K562 (cell line): ENCODE measurements at regions not wholly inside any gene's neighbourhood (a gene's known extent, or its start where the extent isn't known, plus 50 kb on each side); places are given as distances from the start of the nearest gene placed in this dataset.
A peak's percentile ranks its signal among the peaks of the same experiment; 100 is the strongest.

Experiments used
- ATAC-seq: fragments of 200-7000 bp; cut with Tn5 transposase; 3 replicates; pipeline ENCODE4 v1.9.1; 2020; ENCODE audit warnings: moderate library complexity
- BruUV-seq: library from RNA; stranded (reverse); fragments of 400-500 nt; replicated peaks from 2 replicates; lab custom pipeline; 2021; lab: Mats Ljungman, UMichigan
- CTCF ChIA-PET: fragments of 300-600 bp; formaldehyde crosslinking; extraction: SDS; loops from one replicate; lab custom pipeline; 2021; ENCODE audit warnings: low intra/inter-chr PET ratio; lab: Yijun Ruan, JAX
- POLR2A ChIA-PET: fragments of 300-600, 350-650 bp; sonication (Branson Sonifier 250); formaldehyde crosslinking; extraction: SDS; loops from one replicate; lab custom pipeline; 2021; ENCODE audit warnings: antibody characterized with exemption, inconsistent platforms; lab: Yijun Ruan, JAX
- DNase-seq, 4 experiments: peaks; one replicate each; pipeline versions ENCODE4 v3.0.0 to v3.0.0-alpha.2; 2011 to 2018; ENCODE audit warnings: low spot score in 3 of 4, mixed read lengths in 3 of 4; ENCODE audit errors: extremely low read depth in 1 of 4
- FAIRE-seq: peaks from 2 replicates; lab custom pipeline; 2011; peaks lifted over from hg19 to GRCh38; lab: Jason Lieb, UNC
- H2AFZ ChIP-seq: 2 replicates; pipeline ENCODE4 v1.6.0; 2011; ENCODE audit warnings: low read depth, low read length, control low read depth, inconsistent platforms
- H3K27ac ChIP-seq: fragments of 200-600 bp; 3 replicates; pipeline ENCODE4 v1.8.0; 2011; ENCODE audit warnings: low read depth, mild to moderate bottlenecking, control low read depth, inconsistent platforms, low read length, moderate library complexity, mixed read lengths; ENCODE audit errors: extremely low read depth
- H3K27me3 ChIP-seq, 2 experiments: fragments of 300-600 bp in 1 of 2; 2 replicates in 1 of 2; 3 replicates in 1 of 2; pipeline versions ENCODE4 v1.6.0 to v1.8.0; 2011; ENCODE audit warnings: inconsistent platforms in 2 of 2, low read length in 2 of 2, mild to moderate bottlenecking in 1 of 2, mixed read lengths in 1 of 2, moderate library complexity in 1 of 2; ENCODE audit not compliant: control insufficient read depth in 2 of 2, insufficient read depth in 2 of 2
- H3K36me3 ChIP-seq: fragments of 300-600 bp; 3 replicates; pipeline ENCODE4 v1.8.0; 2011; ENCODE audit warnings: mild to moderate bottlenecking, low read length, inconsistent platforms; ENCODE audit not compliant: control insufficient read depth, insufficient read depth
- H3K4me1 ChIP-seq, 2 experiments: fragments of 200-600 bp in 1 of 2; replicated peaks in 1 of 2; 2 replicates in 1 of 2; 3 replicates in 1 of 2; pipeline versions ENCODE4 v1.5.1 to v1.8.0; 2011; ENCODE audit warnings: inconsistent platforms in 2 of 2, low read length in 2 of 2, mild to moderate bottlenecking in 1 of 2, mixed read lengths in 1 of 2, moderate library complexity in 1 of 2; ENCODE audit not compliant: control insufficient read depth in 2 of 2, insufficient read depth in 2 of 2
- H3K4me2 ChIP-seq: 2 replicates; pipeline ENCODE4 v1.6.1; 2011; ENCODE audit warnings: low read length, control low read depth, inconsistent platforms, mixed read lengths; ENCODE audit not compliant: insufficient read depth
- H3K4me3 ChIP-seq: fragments of 200-600 bp; sonication (generic), shearing (Covaris generic); 2 replicates; pipeline ENCODE4 v1.5.1; 2016; ENCODE audit warnings: control low read depth, inconsistent platforms
- H3K79me2 ChIP-seq: fragments of 200-600 bp; 3 replicates; pipeline ENCODE4 v1.8.0; 2011; ENCODE audit warnings: low read length, inconsistent platforms; ENCODE audit not compliant: control insufficient read depth, insufficient read depth
- H3K9ac ChIP-seq, 2 experiments: 2 replicates each; pipeline versions ENCODE4 v1.6.0 to v1.6.1; 2011; ENCODE audit warnings: low read depth in 2 of 2, low read length in 2 of 2, control low read depth in 1 of 2, inconsistent platforms in 1 of 2, mild to moderate bottlenecking in 1 of 2, mixed read lengths in 1 of 2; ENCODE audit not compliant: insufficient read depth in 1 of 2
- H3K9me1 ChIP-seq: one replicate; pipeline ENCODE4 v1.6.0; 2011; ENCODE audit warnings: inconsistent platforms, mild to moderate bottlenecking, low read length, moderate library complexity; ENCODE audit not compliant: control insufficient read depth, insufficient read depth
- H3K9me3 ChIP-seq: replicated peaks from 2 replicates; pipeline ENCODE4 v1.5.1; 2011; ENCODE audit warnings: low read depth, low read length, inconsistent platforms; ENCODE audit not compliant: control insufficient read depth, insufficient read depth
- H4K20me1 ChIP-seq: replicated peaks from 2 replicates; pipeline ENCODE4 v1.6.1; 2011; ENCODE audit warnings: low read length, inconsistent platforms, mixed read lengths; ENCODE audit not compliant: control insufficient read depth, insufficient read depth
- CREB3L1 ChIP-seq: fragments of 450-650 bp; IDR thresholded peaks from 2 replicates; pipeline ENCODE4 v1.6.1; 2014; ENCODE audit warnings: low read depth, mild to moderate bottlenecking, moderate library complexity, borderline replicate concordance
- POLR2G ChIP-seq: fragments of 200-400 bp; formaldehyde crosslinking; IDR thresholded peaks from 2 replicates; pipeline ENCODE4 v1.6.1; 2017; ENCODE audit warnings: low read depth, mild to moderate bottlenecking, antibody characterized with exemption, low read length, moderate library complexity
- TBL1XR1 ChIP-seq, 2 experiments: IDR thresholded peaks; 2 replicates each; pipeline ENCODE4 v1.6.1; 2012; ENCODE audit warnings: improper control_type of control experiment in 2 of 2, low read length in 2 of 2, mild to moderate bottlenecking in 1 of 2
- ZBTB40 ChIP-seq, 2 experiments: fragments of 450-650 bp in 1 of 2; sonication (generic) in 1 of 2; formaldehyde crosslinking in 1 of 2; IDR thresholded peaks; 2 replicates each; pipeline versions ENCODE4 v1.7.1 to v1.9.0; 2016 to 2022; ENCODE audit warnings: inconsistent platforms in 1 of 2, mild to moderate bottlenecking in 1 of 2, missing genetic modification reagents in 1 of 2
- ZFP1 ChIP-seq: fragments of 450-650 bp; formaldehyde crosslinking; IDR thresholded peaks from 2 replicates; pipeline ENCODE4 v1.4.0; 2020; ENCODE audit warnings: mild to moderate bottlenecking, mixed read lengths
- ZNF280A ChIP-seq: fragments of 450-650 bp; IDR thresholded peaks from 2 replicates; pipeline ENCODE4 v1.6.1; 2018; ENCODE audit warnings: mild to moderate bottlenecking, low read depth; ENCODE audit not compliant: partially characterized antibody
- WGBS: fragments of 100-300 bp; shearing (Covaris generic); methylation state at CpG from one replicate; pipeline ENCODE4 v1.1.6; 2016; ENCODE audit warnings: low coverage, mixed read lengths; ENCODE audit not compliant: insufficient coverage; ENCODE audit errors: missing lambda C conversion rate; 5-methylcytosine and 5-hydroxymethylcytosine counted together
- in situ Hi-C: fragments of 300-500 bp; cut with MboI; formaldehyde crosslinking; loops from 4 replicates; pipeline ENCODE4 v1.15.0; 2018; ENCODE audit warnings: inconsistent platforms, mixed read lengths
- intact Hi-C: fragments of 100-400 bp; cut with micrococcal nuclease; formaldehyde crosslinking; loops from 2 replicates; pipeline ENCODE4 v1.14.2; 2022

GRCh38 chr16:49940464-49941224 lies 84.4 kb upstream of the CNEP1R1 start:
- no peaks in the 10 kb centered on the region for H3K9me1 ChIP-seq
- FAIRE-seq (no peak), ATAC-seq (no peak), DNase-seq (no peak)
- intact Hi-C loops, result no loop called here
- no peak overlapping the region for H3K4me2 ChIP-seq
- no TSS peak for BruUV-seq
- no peaks in the 10 kb centered on the region for H3K4me1 ChIP-seq
- no peak for TF ChIP-seq ZFP1 (CRISPR knock-in tag)
- TF ChIP-seq TBL1XR1 (IDR thresholded peaks at IDR 0.05; ENCODE audit: low read length in 2 of 2), result no peak
- TF ChIP-seq ZBTB40 (IDR thresholded peaks at IDR 0.05), result 0 out of 2 replicates have a peak, but pooled peaks have one; percentile 16
- TF ChIP-seq ZBTB40 (CRISPR knock-in tag; IDR thresholded peaks at IDR 0.05), result no peak
- no peak for TF ChIP-seq POLR2G
- TF ChIP-seq CREB3L1, result no peak
- TF ChIP-seq ZNF280A, result no peak
- H3K9me3 ChIP-seq, result no peaks in the 10 kb centered on the region
- H2AFZ ChIP-seq, result no peak overlapping the region
- H3K79me2 ChIP-seq, result no peaks in the 10 kb centered on the region
- ChIA-PET POLR2A (interaction anchor here (1.7 kb wide), 1 partner anchor 8 kb away, joined by 3 read pairs; no protein-coding TSS in a partner anchor), CTCF (no interaction called here)
- no peak overlapping the region for H3K4me3 ChIP-seq
- no peaks in the 10 kb centered on the region for H4K20me1 ChIP-seq
- H3K9ac ChIP-seq, result no peak overlapping the region
- H3K27me3 ChIP-seq, result peaks cover 0 to 14% of the 10 kb centered on the region in 2 experiments; a peak in 2 of 5 replicates
- H3K27ac ChIP-seq, result no peak overlapping the region
- no peaks in the 10 kb centered on the region for H3K36me3 ChIP-seq
- in situ Hi-C loops, result no loop called here
- 5% methylated on average over 13 of the region's 13 CpGs for WGBS
